Astrocyte (in vitro differentiated cells and primary cell): ENCODE measurements at regions not wholly inside any gene's neighbourhood (a gene's known extent, or its start where the extent isn't known, plus 50 kb on each side); places are given as distances from the start of the nearest gene placed in this dataset.

Source experiments
- EZH2 ChIP-seq: IDR thresholded peaks from 2 replicates; pipeline ENCODE4 v1.6.1; 2012; ENCODE audit warnings: mild to moderate bottlenecking, low read length, inconsistent platforms; ENCODE audit not compliant: insufficient read depth
- TF ChIP-seq, protein P1 (sequence below): IDR thresholded peaks from 2 replicates; pipeline ENCODE4 v1.5.1; 2011; ENCODE audit warnings: low read depth, mild to moderate bottlenecking, inconsistent platforms, low read length, moderate library complexity; ENCODE audit not compliant: insufficient read depth

DNA sequence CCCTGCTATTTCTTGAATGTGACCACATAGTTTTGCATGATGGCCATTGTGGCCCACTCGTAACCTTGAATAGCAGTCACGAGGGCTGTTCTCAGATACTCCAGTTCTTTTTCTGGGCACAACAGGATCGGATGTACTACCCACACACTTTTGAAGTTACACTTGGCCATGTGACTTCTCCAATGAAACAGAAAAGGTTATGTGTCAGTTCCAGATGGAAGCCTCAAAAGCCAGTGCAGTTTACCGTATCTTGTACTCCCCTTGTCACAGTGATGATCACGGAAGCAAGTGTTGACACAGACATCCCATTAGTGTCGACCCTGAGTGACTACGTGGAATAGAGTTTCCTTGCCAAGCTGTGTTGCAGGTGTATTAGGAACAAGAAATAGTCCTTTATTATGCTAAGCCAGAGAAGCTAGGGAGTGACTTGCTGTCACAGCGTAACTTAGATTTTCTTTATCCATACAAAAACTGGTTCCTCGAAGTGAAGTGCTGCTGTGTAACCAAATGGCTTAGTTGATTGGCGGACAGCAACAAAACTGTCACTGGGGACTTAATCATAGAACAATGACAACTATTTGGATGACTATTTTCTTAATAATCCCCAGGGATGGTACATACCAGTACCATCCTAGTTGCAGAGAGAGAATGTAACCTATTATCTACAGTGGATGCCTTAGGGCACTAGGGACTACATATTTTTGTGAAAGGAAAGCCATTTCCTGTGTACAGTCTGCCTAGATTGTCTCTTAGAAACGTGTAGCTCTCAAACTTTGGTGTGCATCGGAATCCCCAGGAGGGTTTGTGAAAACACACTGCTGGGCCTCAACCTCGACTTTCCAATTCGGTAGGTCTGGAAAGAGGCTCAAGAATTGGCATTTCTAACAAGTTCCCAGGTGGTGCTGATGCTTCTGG is 90.1 kb upstream of the DMRT1 start:
- TF ChIP-seq, protein P1, sequence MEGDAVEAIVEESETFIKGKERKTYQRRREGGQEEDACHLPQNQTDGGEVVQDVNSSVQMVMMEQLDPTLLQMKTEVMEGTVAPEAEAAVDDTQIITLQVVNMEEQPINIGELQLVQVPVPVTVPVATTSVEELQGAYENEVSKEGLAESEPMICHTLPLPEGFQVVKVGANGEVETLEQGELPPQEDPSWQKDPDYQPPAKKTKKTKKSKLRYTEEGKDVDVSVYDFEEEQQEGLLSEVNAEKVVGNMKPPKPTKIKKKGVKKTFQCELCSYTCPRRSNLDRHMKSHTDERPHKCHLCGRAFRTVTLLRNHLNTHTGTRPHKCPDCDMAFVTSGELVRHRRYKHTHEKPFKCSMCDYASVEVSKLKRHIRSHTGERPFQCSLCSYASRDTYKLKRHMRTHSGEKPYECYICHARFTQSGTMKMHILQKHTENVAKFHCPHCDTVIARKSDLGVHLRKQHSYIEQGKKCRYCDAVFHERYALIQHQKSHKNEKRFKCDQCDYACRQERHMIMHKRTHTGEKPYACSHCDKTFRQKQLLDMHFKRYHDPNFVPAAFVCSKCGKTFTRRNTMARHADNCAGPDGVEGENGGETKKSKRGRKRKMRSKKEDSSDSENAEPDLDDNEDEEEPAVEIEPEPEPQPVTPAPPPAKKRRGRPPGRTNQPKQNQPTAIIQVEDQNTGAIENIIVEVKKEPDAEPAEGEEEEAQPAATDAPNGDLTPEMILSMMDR, result no peak
- no peak for TF ChIP-seq EZH2
